HG02623 (cell line): ENCODE measurements at regions not wholly inside any gene's neighbourhood (a gene's known extent, or its start where the extent isn't known, plus 50 kb on each side); places are given as distances from the start of the nearest gene placed in this dataset.

Experiments used
- ATAC-seq: cut with Tn5 transposase; IDR thresholded peaks from one replicate; pipeline ENCODE4 v1.9.1; 2021; ENCODE audit warnings: moderate library complexity; ENCODE audit not compliant: unreplicated experiment

GRCh38 chr1:218754477-218754876 is 409.3 kb downstream of the TGFB2 start:
- ATAC-seq = no peak

- ATAC-seq = no peak
These were observed 410.0 kb downstream of the TGFB2 start for GRCh38 chr1:218755128-218755527.

GRCh38 chr1:218759795-218760194 is 413.9 kb upstream of the LYPLAL1 start:
- ATAC-seq = no peak

- no peak for ATAC-seq
These were observed 412.8 kb upstream of the LYPLAL1 start for GRCh38 chr1:218760601-218761570.

GRCh38 chr1:218763538-218763937 is 410.1 kb upstream of the LYPLAL1 start:
- ATAC-seq = peak; percentile 44

- no peak for ATAC-seq
These were observed 407.9 kb upstream of the LYPLAL1 start for GRCh38 chr1:218765753-218766152.

- no peak for ATAC-seq
These were observed 401.7 kb upstream of the LYPLAL1 start for GRCh38 chr1:218771931-218772330.

GRCh38 chr1:218772575-218772974 is 401.1 kb upstream of the LYPLAL1 start:
- ATAC-seq = no peak

- no peak for ATAC-seq
These were observed 398.1 kb upstream of the LYPLAL1 start for GRCh38 chr1:218775501-218776021.

- ATAC-seq = no peak
These were observed 395.2 kb upstream of the LYPLAL1 start for GRCh38 chr1:218778257-218779126.

- no peak for ATAC-seq
These were observed 394.2 kb upstream of the LYPLAL1 start for GRCh38 chr1:218779341-218780100.

GRCh38 chr1:218783131-218783530 is 390.5 kb upstream of the LYPLAL1 start:
- ATAC-seq = no peak

- ATAC-seq = no peak
These were observed 389.8 kb upstream of the LYPLAL1 start for GRCh38 chr1:218783916-218784315.

GRCh38 chr1:218785928-218786327 is 387.8 kb upstream of the LYPLAL1 start:
- ATAC-seq = no peak

GRCh38 chr1:218787826-218788225 is 385.9 kb upstream of the LYPLAL1 start:
- no peak for ATAC-seq

GRCh38 chr1:218796773-218797172 is 376.9 kb upstream of the LYPLAL1 start:
- ATAC-seq = no peak

GRCh38 chr1:218802799-218803198 is 370.9 kb upstream of the LYPLAL1 start:
- no peak for ATAC-seq

- no peak for ATAC-seq
These were observed 370.2 kb upstream of the LYPLAL1 start for GRCh38 chr1:218803351-218803997.

GRCh38 chr1:218804014-218804785 is 369.5 kb upstream of the LYPLAL1 start:
- no peak for ATAC-seq
